Loucy (cell line): ENCODE measurements at regions not wholly inside any gene's neighbourhood (a gene's known extent, or its start where the extent isn't known, plus 50 kb on each side); places are given as distances from the start of the nearest gene placed in this dataset.

Source experiments
- H2AFZ ChIP-seq: fragments of 200-600 bp; sonication (generic); 2 replicates; pipeline ENCODE4 v1.6.0; 2016; ENCODE audit warnings: antibody characterized with exemption, mild to moderate bottlenecking, low read length, moderate library complexity
- H3F3A ChIP-seq: fragments of 200-600 bp; 2 replicates; pipeline ENCODE4 v1.6.0; 2016; ENCODE audit warnings: antibody characterized with exemption, low read depth, mild to moderate bottlenecking
- H3K27me3 ChIP-seq: fragments of 200-600 bp; sonication (generic); 2 replicates; pipeline ENCODE4 v1.6.1; 2014; ENCODE audit warnings: low read length, mild to moderate bottlenecking; ENCODE audit not compliant: insufficient read depth, poor library complexity, severe bottlenecking
- H3K36me3 ChIP-seq: fragments of 200-600 bp; sonication (generic); 2 replicates; pipeline ENCODE4 v1.6.1; 2016; ENCODE audit warnings: low read length; ENCODE audit not compliant: insufficient read depth
- H3K4me1 ChIP-seq: fragments of 200-600 bp; sonication (generic); 2 replicates; pipeline ENCODE4 v1.5.1; 2014; ENCODE audit warnings: low read length, mild to moderate bottlenecking; ENCODE audit not compliant: insufficient read depth, poor library complexity, severe bottlenecking
- H3K4me2 ChIP-seq: fragments of 200-600 bp; sonication (generic); 2 replicates; pipeline ENCODE4 v1.6.0; 2014; ENCODE audit warnings: antibody characterized with exemption, low read length, low read depth, mild to moderate bottlenecking; ENCODE audit not compliant: poor library complexity, severe bottlenecking
- H3K4me3 ChIP-seq: fragments of 200-600 bp; sonication (generic); 2 replicates; pipeline ENCODE4 v1.5.1; 2014; ENCODE audit warnings: low read length, mild to moderate bottlenecking, mixed read lengths; ENCODE audit not compliant: poor library complexity, severe bottlenecking
- H3K79me2 ChIP-seq: fragments of 200-600 bp; sonication (generic); 2 replicates; pipeline ENCODE4 v1.6.1; 2014; ENCODE audit warnings: low read length; ENCODE audit not compliant: insufficient read depth
- H3K9ac ChIP-seq: fragments of 200-600 bp; sonication (generic); 2 replicates; pipeline ENCODE4 v1.6.0; 2014; ENCODE audit warnings: mild to moderate bottlenecking, low read depth, low read length, moderate library complexity; ENCODE audit not compliant: poor library complexity, severe bottlenecking
- H3K9me2 ChIP-seq: fragments of 200-600 bp; sonication (generic); replicated peaks from 2 replicates; pipeline ENCODE4 v1.6.1; 2016; ENCODE audit warnings: low read depth, low read length, mixed read lengths
- H3K9me3 ChIP-seq: fragments of 200-600 bp; sonication (generic); 2 replicates; pipeline ENCODE4 v1.6.1; 2014; ENCODE audit warnings: mild to moderate bottlenecking, antibody characterized with exemption, low read length, low read depth; ENCODE audit not compliant: insufficient read depth
- H4K20me1 ChIP-seq: fragments of 200-600 bp; sonication (generic); 2 replicates; pipeline ENCODE4 v1.6.0; 2014; ENCODE audit warnings: antibody characterized with exemption, low read length, mild to moderate bottlenecking; ENCODE audit not compliant: insufficient read depth, poor library complexity, severe bottlenecking
- CTCF ChIP-seq: fragments of 200-600 bp; sonication (generic); conservative IDR thresholded peaks from 2 replicates; pipeline ENCODE4 v1.5.1; 2014; ENCODE audit warnings: mild to moderate bottlenecking, antibody characterized with exemption, low read length
- EZH2phosphoT487 ChIP-seq: fragments of 200-600 bp; IDR thresholded peaks from 2 replicates; pipeline ENCODE4 v1.6.1; 2018; ENCODE audit warnings: antibody characterized with exemption, mild to moderate bottlenecking, moderate library complexity, borderline replicate concordance

- Histone ChIP-seq H3K27me3 (no peaks in the 10 kb centered on the region), H3K4me1 (peaks cover 49% of the 10 kb centered on the region), H3K9ac (no peak overlapping the region), H3K36me3 (no peaks in the 10 kb centered on the region), H3K9me2 (no peaks in the 10 kb centered on the region), H3K4me3 (no peak overlapping the region), H3K79me2 (no peaks in the 10 kb centered on the region), H3K4me2 (no peak overlapping the region), H3F3A (0 out of 2 replicates have a peak, but pooled peaks cover 3% of the 10 kb centered on the region), H2AFZ (no peak overlapping the region), H4K20me1 (no peaks in the 10 kb centered on the region), H3K9me3 (no peaks in the 10 kb centered on the region)
- TF ChIP-seq CTCF = no peak
- no peak for TF ChIP-seq EZH2phosphoT487
Observed at GRCh38 chr1:38561725-38562124, 297.8 kb downstream of the RRAGC start.

- no peaks in the 10 kb centered on the region for H3K9me2 ChIP-seq
- H3K4me1 ChIP-seq = peaks cover 49% of the 10 kb centered on the region
- no peak overlapping the region for H2AFZ ChIP-seq
- no peaks in the 10 kb centered on the region for H4K20me1 ChIP-seq
- no peaks in the 10 kb centered on the region for H3K27me3 ChIP-seq
- no peaks in the 10 kb centered on the region for H3K9me3 ChIP-seq
- no peak overlapping the region for H3K4me3 ChIP-seq
- H3K79me2 ChIP-seq = no peaks in the 10 kb centered on the region
- peak overlapping the region; percentile 76 for H3K4me2 ChIP-seq
- H3K36me3 ChIP-seq = no peaks in the 10 kb centered on the region
- no peak overlapping the region for H3K9ac ChIP-seq
- TF ChIP-seq EZH2phosphoT487 (no peak), CTCF (no peak)
- 0 out of 2 replicates have a peak, but pooled peaks cover 3% of the 10 kb centered on the region for H3F3A ChIP-seq
Observed at GRCh38 chr1:38561110-38561509, 298.5 kb downstream of the RRAGC start.

GRCh38 chr1:38560457-38560856, 299.1 kb downstream of the RRAGC start:
- Histone ChIP-seq H3K36me3 (no peaks in the 10 kb centered on the region), H3K79me2 (no peaks in the 10 kb centered on the region), H3K4me3 (peak overlapping the region; percentile 57), H3K9ac (peak overlapping the region; percentile 66), H3K4me1 (peaks cover 49% of the 10 kb centered on the region), H4K20me1 (no peaks in the 10 kb centered on the region), H3F3A (0 out of 2 replicates have a peak, but pooled peaks cover 3% of the 10 kb centered on the region), H3K4me2 (peak overlapping the region; percentile 76), H3K9me2 (no peaks in the 10 kb centered on the region), H2AFZ (peak overlapping the region; percentile 11; the same call in 1 of the 2 replicates), H3K27me3 (no peaks in the 10 kb centered on the region), H3K9me3 (no peaks in the 10 kb centered on the region)
- TF ChIP-seq CTCF = no peak
- no peak for TF ChIP-seq EZH2phosphoT487
